ENCODE measurements at regions not wholly inside any gene's neighbourhood (a gene's known extent, or its start where the extent isn't known, plus 50 kb on each side); places are given as distances from the start of the nearest gene placed in this dataset.

GRCh38 chr3:126268866-126269265 is 88.3 kb downstream of the KLF15 start:
- TF ChIP-seq CTCF (IDR thresholded peaks at IDR 0.05) (no peak), EZH2phosphoT487 (IDR thresholded peaks at IDR 0.05) (no peak)
